CD14-positive monocyte (primary cell): ENCODE measurements at regions not wholly inside any gene's neighbourhood (a gene's known extent, or its start where the extent isn't known, plus 50 kb on each side); places are given as distances from the start of the nearest gene placed in this dataset.
"Not testable (repeated sequence)": the region's sequence is repeated elsewhere in the genome, so short reads cannot be mapped to it uniquely, and the experiment has no call there.

ENCODE experiments used
- DNase-seq, 3 donors: peaks; one replicate each; pipeline ENCODE4 v3.0.0-alpha.2; 2011 to 2022
- H2AFZ ChIP-seq: 2 replicates; pipeline ENCODE4 v1.6.0; 2012; ENCODE audit warnings: mild to moderate bottlenecking, low read depth, low read length, inconsistent platforms; ENCODE audit not compliant: insufficient read depth, poor library complexity, severe bottlenecking
- H3K27ac ChIP-seq, 2 donors: 1 replicate in 1 of 2; 2 replicates in 1 of 2; pipeline ENCODE4 v1.5.1; 2012 to 2013; ENCODE audit warnings: low read length in 2 of 2, control low read depth in 1 of 2, inconsistent platforms in 1 of 2, low read depth in 1 of 2, mild to moderate bottlenecking in 1 of 2
- H3K27me3 ChIP-seq, 2 donors: one replicate each; pipeline versions ENCODE4 v1.6.0 to v1.6.1; 2011 to 2013; ENCODE audit warnings: low read length in 2 of 2; ENCODE audit not compliant: control insufficient read depth in 2 of 2, insufficient read depth in 2 of 2
- H3K36me3 ChIP-seq, 2 donors: replicated peaks in 1 of 2; 1 replicate in 1 of 2; 2 replicates in 1 of 2; pipeline versions ENCODE4 v1.5.1 to v1.6.1; 2012 to 2013; ENCODE audit warnings: low read length in 2 of 2, control low read depth in 1 of 2, inconsistent platforms in 1 of 2, mild to moderate bottlenecking in 1 of 2; ENCODE audit not compliant: insufficient read depth in 2 of 2, control insufficient read depth in 1 of 2
- H3K4me1 ChIP-seq, 2 donors: 1 replicate in 1 of 2; 2 replicates in 1 of 2; pipeline versions ENCODE4 v1.5.1 to v1.6.1; 2012 to 2013; ENCODE audit warnings: low read length in 2 of 2, control low read depth in 1 of 2, inconsistent platforms in 1 of 2, mild to moderate bottlenecking in 1 of 2, moderate library complexity in 1 of 2; ENCODE audit not compliant: insufficient read depth in 2 of 2, control insufficient read depth in 1 of 2
- H3K4me2 ChIP-seq: replicated peaks from 2 replicates; pipeline ENCODE3; 2012; ENCODE audit warnings: low read length, moderate library complexity, mild to moderate bottlenecking; ENCODE audit not compliant: poor library complexity, severe bottlenecking; ENCODE audit errors: extremely low read depth
- H3K4me3 ChIP-seq, 3 experiments: fragments of 200-600 bp in 1 of 3; sonication (generic) in 1 of 3; replicated peaks in 1 of 3; 1 replicate in 2 of 3; 2 replicates in 1 of 3; pipeline ENCODE4 v1.5.1; 2011 to 2013; ENCODE audit warnings: low read length in 3 of 3, mild to moderate bottlenecking in 3 of 3, control low read depth in 2 of 3, low read depth in 2 of 3, inconsistent platforms in 1 of 3, moderate library complexity in 1 of 3
- H3K79me2 ChIP-seq: 2 replicates; pipeline ENCODE4 v1.6.0; 2012; ENCODE audit warnings: mild to moderate bottlenecking, control low read depth, inconsistent platforms, low read length, moderate library complexity; ENCODE audit not compliant: insufficient read depth
- H3K9ac ChIP-seq: 2 replicates; pipeline ENCODE4 v1.6.0; 2017; ENCODE audit warnings: low read length, mild to moderate bottlenecking; ENCODE audit not compliant: insufficient read depth, poor library complexity, severe bottlenecking
- H3K9me3 ChIP-seq, 2 donors: replicated peaks in 1 of 2; 1 replicate in 1 of 2; 2 replicates in 1 of 2; pipeline versions ENCODE4 v1.5.1 to v1.6.1; 2012 to 2013; ENCODE audit warnings: low read length in 2 of 2, control low read depth in 1 of 2; ENCODE audit not compliant: control insufficient read depth in 1 of 2, insufficient read depth in 1 of 2
- H4K20me1 ChIP-seq: 2 replicates; pipeline ENCODE4 v1.6.0; 2012; ENCODE audit warnings: mild to moderate bottlenecking, low read length, control low read depth, moderate library complexity; ENCODE audit not compliant: insufficient read depth
- H3K27ac Mint-ChIP-seq, 7 donors: one replicate each; pipeline ENCODE4 v1.8.0; 2020; ENCODE audit warnings: mild to moderate bottlenecking in 7 of 7, mixed read lengths in 7 of 7, moderate library complexity in 6 of 7, inconsistent platforms in 2 of 7
- H3K27me3 Mint-ChIP-seq, 3 donors: one replicate each; pipeline ENCODE4 v1.8.0; 2021 to 2022; ENCODE audit warnings: low read depth in 3 of 3, mild to moderate bottlenecking in 3 of 3, mixed read lengths in 3 of 3, moderate library complexity in 3 of 3, inconsistent platforms in 1 of 3
- H3K36me3 Mint-ChIP-seq, 2 donors: one replicate each; pipeline ENCODE4 v1.8.0; 2020; ENCODE audit warnings: mixed read lengths in 2 of 2, inconsistent platforms in 1 of 2, mild to moderate bottlenecking in 1 of 2
- H3K4me1 Mint-ChIP-seq: one replicate; pipeline ENCODE4 v1.8.0; 2020; ENCODE audit warnings: mild to moderate bottlenecking, mixed read lengths
- H3K4me3 Mint-ChIP-seq, 2 donors: one replicate each; pipeline ENCODE4 v1.8.0; 2020; ENCODE audit warnings: mild to moderate bottlenecking in 2 of 2, mixed read lengths in 2 of 2, moderate library complexity in 1 of 2
- H3K9me3 Mint-ChIP-seq, 7 donors: one replicate each; pipeline ENCODE4 v1.8.0; 2020 to 2022; ENCODE audit warnings: mixed read lengths in 7 of 7, mild to moderate bottlenecking in 6 of 7, moderate library complexity in 6 of 7, inconsistent platforms in 2 of 7
- WGBS: methylation state at CpG from one replicate; pipeline ENCODE4 v1.1.5; 2013; ENCODE audit warnings: missing lambda C conversion rate; ENCODE audit not compliant: insufficient coverage; 5-methylcytosine and 5-hydroxymethylcytosine counted together
- intact Hi-C, 2 donors: fragments of 100-400 bp; cut with micrococcal nuclease; formaldehyde crosslinking; loops; one replicate each; pipeline versions ENCODE4 v1.15.0 to v1.15.1; 2023
- TF ChIP-seq, protein P1 (sequence below): fragments of 200-600 bp; IDR thresholded peaks from one replicate; pipeline ENCODE4 v1.8.0; 2022; ENCODE audit warnings: antibody characterized with exemption, mild to moderate bottlenecking

DNA sequence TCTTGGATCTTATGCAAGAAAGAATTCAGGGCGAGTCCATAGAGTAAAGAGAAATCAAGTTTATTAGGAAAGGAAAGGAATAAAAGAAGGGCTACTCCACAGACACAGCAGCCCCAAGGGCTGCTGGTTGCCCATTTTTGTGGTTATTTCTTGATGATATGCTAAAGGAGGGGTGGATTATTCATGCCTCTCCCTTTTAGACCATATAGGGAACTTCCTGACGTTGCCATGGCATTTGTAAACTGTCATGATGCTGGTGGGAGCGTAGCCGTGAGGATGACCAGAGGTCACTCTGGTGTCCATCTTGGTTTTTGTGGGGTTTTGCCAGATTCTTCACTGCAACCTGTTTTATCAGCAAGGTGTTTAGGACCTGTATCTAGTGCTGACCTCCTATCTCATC, 115.4 kb upstream of the CARD11 start:
- Mint-ChIP-seq H3K4me3 (no peak overlapping the region), H3K4me1 (peaks cover 2% of the 10 kb centered on the region), H3K27ac (no peak overlapping the region), H3K36me3 (no peaks in the 10 kb centered on the region), H3K9me3 (peaks cover 0 to 3% (median 0%) of the 10 kb centered on the region in 7 donors), H3K27me3 (peaks cover 10% of the 10 kb centered on the region in 3 donors)
- H3K4me3 ChIP-seq = no peak overlapping the region
- H3K4me2 ChIP-seq = no peak overlapping the region
- intact Hi-C loops = loop anchor here (5.0 kb wide), 2 partner anchors 272 to 292 kb away; no protein-coding TSS in a partner anchor
- DNase-seq = no peak
- H3K9ac ChIP-seq = no peak overlapping the region
- H3K27me3 ChIP-seq = peaks cover 0 to 3% of the 10 kb centered on the region in 2 donors
- no peaks in the 10 kb centered on the region for H4K20me1 ChIP-seq
- no peaks in the 10 kb centered on the region for H3K79me2 ChIP-seq
- H3K36me3 ChIP-seq = no peaks in the 10 kb centered on the region
- 92% methylated on average over 4 of the region's 4 CpGs for whole genome bisulfite sequencing
- TF ChIP-seq, protein P1, sequence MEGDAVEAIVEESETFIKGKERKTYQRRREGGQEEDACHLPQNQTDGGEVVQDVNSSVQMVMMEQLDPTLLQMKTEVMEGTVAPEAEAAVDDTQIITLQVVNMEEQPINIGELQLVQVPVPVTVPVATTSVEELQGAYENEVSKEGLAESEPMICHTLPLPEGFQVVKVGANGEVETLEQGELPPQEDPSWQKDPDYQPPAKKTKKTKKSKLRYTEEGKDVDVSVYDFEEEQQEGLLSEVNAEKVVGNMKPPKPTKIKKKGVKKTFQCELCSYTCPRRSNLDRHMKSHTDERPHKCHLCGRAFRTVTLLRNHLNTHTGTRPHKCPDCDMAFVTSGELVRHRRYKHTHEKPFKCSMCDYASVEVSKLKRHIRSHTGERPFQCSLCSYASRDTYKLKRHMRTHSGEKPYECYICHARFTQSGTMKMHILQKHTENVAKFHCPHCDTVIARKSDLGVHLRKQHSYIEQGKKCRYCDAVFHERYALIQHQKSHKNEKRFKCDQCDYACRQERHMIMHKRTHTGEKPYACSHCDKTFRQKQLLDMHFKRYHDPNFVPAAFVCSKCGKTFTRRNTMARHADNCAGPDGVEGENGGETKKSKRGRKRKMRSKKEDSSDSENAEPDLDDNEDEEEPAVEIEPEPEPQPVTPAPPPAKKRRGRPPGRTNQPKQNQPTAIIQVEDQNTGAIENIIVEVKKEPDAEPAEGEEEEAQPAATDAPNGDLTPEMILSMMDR = no peak
- no peak overlapping the region for H3K27ac ChIP-seq
- no peaks in the 10 kb centered on the region for H3K9me3 ChIP-seq
- H2AFZ ChIP-seq = no peak overlapping the region
- no peaks in the 10 kb centered on the region for H3K4me1 ChIP-seq

DNA sequence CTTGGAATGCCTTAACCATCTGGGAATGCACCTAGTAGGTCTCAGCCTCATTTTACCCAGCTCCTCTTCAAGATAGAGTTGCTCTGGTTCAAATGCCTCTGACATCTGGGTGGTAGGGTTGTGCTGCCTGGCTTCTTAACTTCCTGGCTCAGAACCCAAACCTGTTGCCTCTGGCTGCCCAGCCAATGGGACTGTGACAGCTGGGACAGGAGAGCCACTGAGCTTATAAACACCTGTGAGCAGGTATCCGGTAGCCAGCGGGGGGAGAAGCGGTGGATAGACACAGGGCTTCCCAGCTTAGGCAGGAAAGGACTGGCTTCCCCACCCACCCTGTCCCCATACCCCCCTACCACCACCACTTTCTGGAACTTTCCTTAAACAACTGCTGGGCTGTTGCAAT, 115.8 kb upstream of the CARD11 start:
- H3K27ac ChIP-seq = no peak overlapping the region
- Mint-ChIP-seq H3K4me3 (no peak overlapping the region), H3K27me3 (peaks cover 10 to 13% (median 10%) of the 10 kb centered on the region in 3 donors), H3K9me3 (peaks cover 0 to 3% (median 0%) of the 10 kb centered on the region in 7 donors), H3K4me1 (peaks cover 2% of the 10 kb centered on the region), H3K27ac (no peak overlapping the region), H3K36me3 (no peaks in the 10 kb centered on the region)
- H3K9ac ChIP-seq = no peak overlapping the region
- no peaks in the 10 kb centered on the region for H3K36me3 ChIP-seq
- H3K79me2 ChIP-seq = no peaks in the 10 kb centered on the region
- H3K4me2 ChIP-seq = no peak overlapping the region
- no peak overlapping the region for H3K4me3 ChIP-seq
- WGBS = 80% methylated on average over 1 of the region's 3 CpGs
- no peaks in the 10 kb centered on the region for H4K20me1 ChIP-seq
- peaks cover 0 to 3% of the 10 kb centered on the region in 2 donors for H3K27me3 ChIP-seq
- no peaks in the 10 kb centered on the region for H3K4me1 ChIP-seq
- intact Hi-C loops = loop anchor here (5.0 kb wide), 2 partner anchors 272 to 292 kb away; no protein-coding TSS in a partner anchor
- H3K9me3 ChIP-seq = no peaks in the 10 kb centered on the region
- TF ChIP-seq, protein P1 = no peak
- DNase-seq = no peak
- H2AFZ ChIP-seq = no peak overlapping the region

DNA sequence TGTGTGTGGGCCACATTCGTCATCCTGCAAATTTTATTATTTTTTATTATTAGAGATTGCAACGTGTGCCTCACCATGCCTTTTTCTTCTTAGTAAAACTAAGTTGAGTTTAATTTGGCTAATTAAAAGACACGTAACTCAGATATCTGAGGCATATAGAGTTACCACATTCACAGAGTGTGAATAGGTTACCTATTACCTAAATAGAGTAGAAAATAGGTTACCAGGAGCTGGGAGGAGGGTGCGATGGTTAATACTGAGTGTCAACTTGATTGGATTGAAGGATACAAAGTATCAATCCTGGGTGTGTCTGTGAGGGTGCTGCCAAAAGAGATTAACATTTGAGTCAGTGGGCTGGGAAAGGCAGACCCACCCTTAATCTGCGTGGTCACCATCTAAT, 116.3 kb upstream of the CARD11 start:
- not testable (repeated sequence) for H3K36me3 Mint-ChIP-seq, H3K9ac ChIP-seq, H3K79me2 ChIP-seq, H3K4me1 Mint-ChIP-seq, H3K36me3 ChIP-seq, H3K27ac Mint-ChIP-seq, H3K4me1 ChIP-seq, H3K27ac ChIP-seq, H3K9me3 Mint-ChIP-seq, DNase-seq, H3K27me3 ChIP-seq, H4K20me1 ChIP-seq, H3K4me2 ChIP-seq, H3K4me3 Mint-ChIP-seq, H2AFZ ChIP-seq, H3K4me3 ChIP-seq, H3K9me3 ChIP-seq
- 100% methylated on average over 2 of the region's 5 CpGs for WGBS
- intact Hi-C loops = loop anchor here (5.0 kb wide), 2 partner anchors 273 to 293 kb away; no protein-coding TSS in a partner anchor
- peaks cover 10 to 11% (median 11%) of the 10 kb centered on the region in 3 donors for H3K27me3 Mint-ChIP-seq
